Cardiac fibroblast (primary cell): ENCODE measurements at regions not wholly inside any gene's neighbourhood (a gene's known extent, or its start where the extent isn't known, plus 50 kb on each side); places are given as distances from the start of the nearest gene placed in this dataset.
A peak's percentile ranks its signal among the peaks of the same experiment; 100 is the strongest.

ENCODE experiments used
- DNase-seq, 2 donors: peaks; one replicate each; pipeline versions ENCODE4 v3.0.0 to v3.0.0-alpha.2; 2010; ENCODE audit warnings: low read depth in 2 of 2
- H3K4me3 ChIP-seq, 2 donors: replicated peaks in 1 of 2; 1 replicate in 1 of 2; 2 replicates in 1 of 2; pipeline ENCODE4 v1.5.1; 2011; ENCODE audit warnings: low read depth in 2 of 2, low read length in 2 of 2, mild to moderate bottlenecking in 2 of 2, moderate library complexity in 1 of 2
- CTCF ChIP-seq: IDR thresholded peaks from one replicate; pipeline ENCODE4 v1.5.1; 2011; ENCODE audit warnings: low read depth, mild to moderate bottlenecking, low read length, inconsistent platforms

- no peak for TF ChIP-seq CTCF
- no peak overlapping the region for H3K4me3 ChIP-seq
- peak in 1 of 2 donors; percentile 27 for DNase-seq
Measured at GRCh38 chr13:76499891-76500290, 386.3 kb downstream of the KCTD12 start.

GRCh38 chr13:76489274-76489673, 396.9 kb downstream of the KCTD12 start:
- no peak for DNase-seq
- H3K4me3 ChIP-seq = no peak overlapping the region
- no peak for TF ChIP-seq CTCF

- no peak for TF ChIP-seq CTCF
- no peak overlapping the region for H3K4me3 ChIP-seq
- peak in 1 of 2 donors; percentile 4 for DNase-seq
Measured at GRCh38 chr13:76481738-76482137, 404.5 kb downstream of the KCTD12 start.

- no peak overlapping the region for H3K4me3 ChIP-seq
- no peak for TF ChIP-seq CTCF
- DNase-seq = no peak
Measured at GRCh38 chr13:76474966-76475365, 411.2 kb downstream of the KCTD12 start.

- TF ChIP-seq CTCF = no peak
Measured at GRCh38 chr13:76474356-76474755, 411.8 kb downstream of the KCTD12 start.

GRCh38 chr13:76473552-76474134, 412.6 kb downstream of the KCTD12 start:
- H3K4me3 ChIP-seq = no peak overlapping the region
- peak; percentile 77 for TF ChIP-seq CTCF
- peak; percentile 87 to 92 for DNase-seq

More at GRCh38 chr13:76474356-76474755, 411.8 kb downstream of the KCTD12 start:
- DNase-seq = peak; percentile 43 to 57
- H3K4me3 ChIP-seq = no peak overlapping the region

- TF ChIP-seq CTCF = no peak
- no peak for DNase-seq
- no peak overlapping the region for H3K4me3 ChIP-seq
Measured at GRCh38 chr13:76472916-76473315, 413.3 kb downstream of the KCTD12 start.
